ENCODE measurements at regions not wholly inside any gene's neighbourhood (a gene's known extent, or its start where the extent isn't known, plus 50 kb on each side); places are given as distances from the start of the nearest gene placed in this dataset.

DNA sequence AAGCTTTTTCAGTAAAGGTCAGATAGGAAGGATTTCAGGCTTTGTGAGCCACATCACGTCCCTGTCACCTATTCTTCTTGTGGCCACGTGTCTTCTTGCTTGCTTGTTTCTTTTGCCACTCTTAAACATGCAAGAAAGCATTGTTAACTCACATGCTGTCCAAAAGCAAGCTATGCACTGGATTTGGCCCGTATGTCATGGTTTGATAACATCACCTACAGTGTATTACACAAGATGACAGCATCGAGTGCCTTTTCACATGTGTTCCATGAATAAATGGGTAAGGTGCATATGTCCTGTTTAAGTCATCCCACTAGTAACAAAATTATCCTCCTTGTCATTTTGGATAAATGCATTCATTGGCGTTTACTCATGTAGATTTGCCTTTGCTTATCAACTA is 468.0 kb upstream of the FAT1 start:
- TF ChIP-seq CTCF (IDR thresholded peaks at IDR 0.05): no peak
- TF ChIP-seq POLR2AphosphoS5 (IDR thresholded peaks at IDR 0.05; ENCODE audit: insufficient read depth in 1 of 2, low read depth in 1 of 2): no peak
- TF ChIP-seq POLR2A (IDR thresholded peaks at IDR 0.05): no peak
